Right hindlimb (tissue), 1 donor: ENCODE measurements at regions not wholly inside any gene's neighbourhood (a gene's known extent, or its start where the extent isn't known, plus 50 kb on each side); places are given as distances from the start of the nearest gene placed in this dataset.
"Not testable (repeated sequence)": the region's sequence is repeated elsewhere in the genome, so short reads cannot be mapped to it uniquely, and the experiment has no call there.

Experiments used
- DNase-seq: peaks from one replicate; pipeline ENCODE4 v3.0.0-alpha.2; 2018

- DNase-seq: not testable (repeated sequence)
These were observed 172.9 kb upstream of the MBL2 start for GRCh38 chr10:52945521-52945920.

DNA sequence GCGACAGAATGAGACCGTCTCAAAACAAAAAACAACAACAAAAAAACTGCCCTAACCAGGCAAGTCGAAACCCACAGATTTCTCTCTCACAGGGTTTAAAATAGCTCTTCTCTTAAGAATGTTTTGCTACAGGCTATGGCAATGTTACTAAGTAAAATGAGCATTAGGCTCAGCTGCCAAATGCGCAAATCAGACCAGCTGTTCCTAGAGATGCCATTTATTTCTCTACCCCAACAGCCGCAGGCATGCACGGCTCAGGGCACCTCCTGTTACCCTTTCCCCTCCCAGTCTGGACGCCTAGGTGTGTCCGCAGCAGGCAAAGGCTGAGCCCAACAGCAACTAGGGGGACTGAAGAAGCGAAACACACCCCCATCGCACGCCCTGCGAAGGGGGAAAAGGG, 168.3 kb upstream of the MBL2 start:
- peak; percentile 27 for DNase-seq

DNA sequence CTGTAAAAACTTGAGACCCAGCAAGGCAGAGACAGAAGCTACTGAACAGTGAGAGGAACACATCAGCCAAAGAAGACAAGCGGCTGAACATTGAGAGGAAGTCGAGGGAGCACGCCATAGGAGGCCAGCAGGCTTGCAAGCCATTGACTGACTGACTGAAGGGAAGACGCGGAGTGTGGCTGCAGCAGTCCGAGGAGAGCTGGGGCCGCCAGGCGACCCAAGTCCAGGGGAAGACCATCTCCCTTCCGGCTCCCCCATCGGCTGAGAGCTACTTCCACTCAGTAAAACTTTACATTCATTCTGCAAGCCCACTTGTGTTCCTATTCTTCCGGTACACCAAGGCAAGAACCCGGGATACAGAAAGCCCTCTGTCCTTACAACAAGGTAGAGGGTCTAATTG, 167.3 kb upstream of the MBL2 start:
- DNase-seq: no peak

GRCh38 chr10:52933748-52934147, 161.2 kb upstream of the MBL2 start:
- DNase-seq: no peak

DNA sequence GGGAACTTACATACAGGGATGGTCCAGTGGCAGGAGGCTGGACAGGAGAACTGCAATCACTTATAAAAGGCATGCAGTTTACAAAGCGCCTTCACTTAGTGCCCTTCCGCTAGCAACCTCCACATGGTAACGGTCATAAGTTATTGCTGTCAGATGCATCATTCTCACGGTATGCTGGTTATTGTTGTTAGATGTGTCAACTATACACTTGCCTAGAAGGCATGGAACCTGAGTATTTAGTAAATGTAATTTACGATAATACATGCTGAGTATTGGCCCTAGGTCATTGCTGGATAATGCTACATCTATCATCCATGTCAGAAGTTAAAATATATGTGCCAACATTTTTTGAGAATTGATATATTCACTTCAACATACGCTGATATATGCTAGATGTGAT, 155.1 kb upstream of the MBL2 start:
- no peak for DNase-seq

GRCh38 chr10:52923520-52923919, 150.9 kb upstream of the MBL2 start:
- DNase-seq: no peak

DNA sequence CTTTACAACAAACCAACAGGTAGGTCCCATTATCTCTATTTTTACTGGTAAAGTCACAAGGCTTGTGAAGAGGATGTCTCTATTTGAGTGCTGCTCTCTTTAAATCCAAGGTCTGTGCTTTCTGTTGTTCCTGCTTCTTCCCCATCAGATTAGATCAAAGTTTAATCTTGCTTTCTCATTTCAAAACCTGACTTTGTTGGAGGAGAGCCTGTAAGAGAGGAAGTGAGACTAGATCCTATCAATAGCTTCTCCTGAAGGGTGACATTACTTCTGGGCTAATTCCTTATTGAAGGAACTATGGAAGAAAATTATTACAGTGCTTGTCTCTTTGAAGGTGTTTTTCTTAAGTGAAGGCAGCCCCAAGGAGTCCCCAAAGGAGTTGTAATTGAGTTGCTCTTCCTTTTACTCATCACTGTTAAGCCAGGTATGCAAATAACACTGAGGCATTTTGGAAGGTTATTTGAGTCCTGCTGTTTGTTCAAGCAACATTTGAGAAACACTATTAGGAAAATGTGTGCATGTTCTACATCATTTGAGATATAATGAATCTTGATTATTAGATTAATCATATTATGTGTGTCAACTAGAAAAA, 146.2 kb upstream of the MBL2 start:
- no peak for DNase-seq

DNA sequence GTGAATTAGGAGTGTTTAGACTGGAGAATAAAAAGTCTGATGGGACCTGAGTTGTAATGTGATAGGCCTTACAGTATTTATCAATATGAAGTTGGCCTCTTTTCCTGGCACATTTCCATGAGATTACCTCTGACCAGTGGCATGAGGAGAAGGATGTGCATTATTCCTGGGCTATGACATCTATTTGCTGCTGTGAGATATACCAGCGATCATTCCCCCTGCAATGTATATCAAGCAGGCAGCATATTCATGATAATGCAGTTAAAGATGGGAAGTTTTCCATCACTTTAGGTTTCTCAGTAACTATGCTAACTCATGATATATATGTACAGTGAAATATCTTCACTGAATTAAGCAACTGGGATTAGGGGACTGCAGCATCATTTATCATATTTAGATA, 142.8 kb upstream of the MBL2 start:
- no peak for DNase-seq

GRCh38 chr10:52911163-52911562, 138.6 kb upstream of the MBL2 start:
- DNase-seq: no peak

DNA sequence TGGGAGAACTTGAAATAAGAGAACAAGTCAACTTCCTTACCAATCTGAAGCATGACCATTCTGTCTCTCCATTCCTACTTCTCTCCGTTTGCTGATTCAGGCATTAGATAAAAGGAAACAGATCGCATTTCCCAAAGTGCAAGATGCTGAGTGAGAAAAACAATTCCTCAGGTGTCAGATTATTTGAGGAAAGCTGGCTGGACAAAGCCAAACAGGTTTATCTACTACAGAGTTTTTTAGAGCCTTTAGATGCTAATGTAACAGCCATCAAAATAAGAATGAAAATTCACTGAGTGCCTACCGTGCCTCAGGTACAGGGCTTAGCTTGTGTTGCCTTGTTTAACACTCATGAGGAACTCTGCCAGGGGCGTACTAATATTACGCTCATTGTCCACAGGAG, 135.9 kb upstream of the MBL2 start:
- no peak for DNase-seq

DNA sequence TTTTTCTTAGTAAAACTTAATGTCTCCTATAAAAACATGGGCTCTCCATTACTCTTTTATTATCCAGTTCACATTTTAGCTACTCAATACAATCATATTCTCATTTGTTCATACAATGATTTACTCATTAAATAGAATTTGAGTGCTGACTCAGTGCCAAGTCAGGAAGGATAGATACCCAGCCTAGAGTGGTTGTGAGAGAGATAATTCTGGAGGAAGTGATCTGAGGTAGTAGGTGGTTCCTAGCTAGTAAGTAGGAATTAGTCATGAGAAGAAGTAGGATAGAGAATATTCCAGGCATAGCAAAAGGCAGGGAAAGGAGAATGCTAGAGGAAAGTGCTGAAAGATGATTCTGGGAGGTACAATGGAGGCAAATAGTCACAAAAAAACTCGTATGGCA, 133.5 kb upstream of the MBL2 start:
- DNase-seq: no peak

DNA sequence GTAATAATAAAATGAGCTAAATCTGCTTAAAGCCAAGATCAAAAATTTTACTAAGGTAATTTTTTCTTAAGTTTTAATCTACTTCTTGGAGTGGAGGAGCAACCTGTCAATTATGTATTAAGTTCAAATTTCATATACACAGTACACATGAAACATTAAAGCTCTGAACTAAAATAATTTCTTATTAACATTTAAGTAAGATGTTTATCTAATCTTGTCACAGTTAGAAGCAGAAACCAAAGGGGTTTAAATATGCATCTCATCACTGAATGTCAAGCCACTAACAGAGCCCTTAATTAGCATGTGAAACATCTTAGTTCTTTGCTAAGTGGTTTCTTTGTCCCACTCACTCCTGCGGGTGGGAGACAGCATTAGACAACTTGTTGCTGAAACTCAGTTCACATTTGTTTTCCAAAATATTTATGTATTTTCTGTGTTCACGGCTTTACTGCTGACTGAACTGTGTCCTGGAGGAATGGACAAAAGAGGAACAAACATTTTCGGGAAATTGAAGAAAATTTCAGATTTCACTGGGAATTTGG, 130.9 kb upstream of the MBL2 start:
- no peak for DNase-seq

DNA sequence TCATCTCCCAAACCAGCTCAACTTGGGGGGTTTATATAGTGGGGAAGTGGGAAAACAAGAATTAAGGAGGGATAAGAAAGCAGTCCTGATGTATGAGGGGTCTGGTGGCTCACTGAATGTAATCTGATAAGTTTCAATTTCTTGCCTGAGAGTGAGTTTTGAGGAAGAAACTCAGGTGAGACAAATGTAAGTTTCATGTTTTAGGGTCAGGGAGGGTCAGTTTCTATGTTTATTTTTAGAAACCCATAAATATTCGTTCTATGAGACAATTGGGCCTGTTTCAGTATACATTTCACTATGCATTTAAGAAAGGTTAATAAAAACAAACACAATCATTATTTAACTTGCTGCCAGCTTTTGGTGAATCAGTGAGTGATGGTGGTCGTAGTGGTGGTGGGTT, 128.0 kb upstream of the MBL2 start:
- DNase-seq: no peak

DNA sequence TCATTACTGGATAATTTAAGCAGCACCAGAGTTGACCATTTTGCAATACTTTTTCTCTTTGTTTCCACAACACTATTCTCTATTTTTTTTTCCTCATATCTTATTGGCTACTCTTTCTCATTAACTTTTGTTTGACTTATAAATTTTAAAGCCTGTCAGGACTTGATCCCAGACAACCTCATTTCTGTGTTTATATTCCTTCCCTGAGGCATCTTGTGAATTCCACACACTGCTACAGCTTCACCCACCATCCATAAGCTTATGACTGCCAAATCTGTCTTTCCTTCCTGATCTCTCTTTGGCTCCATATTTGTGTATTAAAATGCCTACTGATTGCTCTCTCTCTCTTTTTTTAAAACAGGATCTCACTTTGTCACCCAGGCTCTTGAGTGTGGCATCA, 124.6 kb upstream of the MBL2 start:
- DNase-seq: no peak

GRCh38 chr10:52895059-52895458, 122.5 kb upstream of the MBL2 start:
- DNase-seq: no peak

GRCh38 chr10:52890281-52890680, 117.7 kb upstream of the MBL2 start:
- no peak for DNase-seq

DNA sequence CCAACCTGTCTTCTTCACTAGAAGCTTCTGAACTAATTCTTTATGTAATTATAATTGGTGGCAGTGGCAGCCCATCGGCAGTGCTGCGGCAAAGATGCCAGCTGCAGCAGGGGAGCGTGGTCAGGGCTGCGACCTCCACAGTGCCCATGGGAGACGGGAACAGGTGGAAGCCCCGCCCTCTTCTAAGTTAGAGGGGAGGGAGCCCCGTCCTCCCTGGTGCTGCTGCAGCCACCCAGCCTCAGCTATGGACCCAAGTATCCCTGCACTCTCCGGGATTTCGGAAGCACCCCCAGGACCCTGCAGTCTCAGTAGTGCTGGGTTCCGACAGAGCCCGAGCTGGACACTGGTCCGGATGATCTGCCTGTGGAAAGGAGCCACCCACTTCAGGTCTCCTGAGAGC, 117.0 kb upstream of the MBL2 start:
- no peak for DNase-seq

GRCh38 chr10:52883996-52884871, 111.7 kb upstream of the MBL2 start:
- DNase-seq: peak; percentile 64

- no peak for DNase-seq
These were observed 106.7 kb upstream of the MBL2 start for GRCh38 chr10:52879091-52879807.

- no peak for DNase-seq
These were observed 104.9 kb upstream of the MBL2 start for GRCh38 chr10:52877451-52877850.

DNA sequence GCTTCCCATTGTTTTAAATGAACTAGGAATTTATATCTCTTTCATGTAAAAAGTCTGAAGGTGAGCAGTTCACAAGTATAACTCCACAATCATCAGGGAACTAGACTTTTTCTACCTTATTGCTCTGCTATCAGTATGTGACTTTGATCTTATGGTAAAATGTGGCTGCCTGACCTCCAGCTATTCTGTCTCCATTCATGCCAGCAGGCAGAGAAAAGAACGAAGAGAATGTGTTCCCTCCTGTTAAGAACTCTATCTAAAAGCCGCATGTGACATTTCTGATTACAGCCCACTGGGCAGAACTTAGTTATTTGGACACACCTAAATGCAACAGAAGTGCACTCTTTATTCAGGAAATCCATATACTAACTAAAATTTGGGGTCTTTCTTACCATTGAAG, 102.8 kb upstream of the MBL2 start:
- DNase-seq: no peak

- DNase-seq: no peak
These were observed 102.0 kb upstream of the MBL2 start for GRCh38 chr10:52874581-52874980.

DNA sequence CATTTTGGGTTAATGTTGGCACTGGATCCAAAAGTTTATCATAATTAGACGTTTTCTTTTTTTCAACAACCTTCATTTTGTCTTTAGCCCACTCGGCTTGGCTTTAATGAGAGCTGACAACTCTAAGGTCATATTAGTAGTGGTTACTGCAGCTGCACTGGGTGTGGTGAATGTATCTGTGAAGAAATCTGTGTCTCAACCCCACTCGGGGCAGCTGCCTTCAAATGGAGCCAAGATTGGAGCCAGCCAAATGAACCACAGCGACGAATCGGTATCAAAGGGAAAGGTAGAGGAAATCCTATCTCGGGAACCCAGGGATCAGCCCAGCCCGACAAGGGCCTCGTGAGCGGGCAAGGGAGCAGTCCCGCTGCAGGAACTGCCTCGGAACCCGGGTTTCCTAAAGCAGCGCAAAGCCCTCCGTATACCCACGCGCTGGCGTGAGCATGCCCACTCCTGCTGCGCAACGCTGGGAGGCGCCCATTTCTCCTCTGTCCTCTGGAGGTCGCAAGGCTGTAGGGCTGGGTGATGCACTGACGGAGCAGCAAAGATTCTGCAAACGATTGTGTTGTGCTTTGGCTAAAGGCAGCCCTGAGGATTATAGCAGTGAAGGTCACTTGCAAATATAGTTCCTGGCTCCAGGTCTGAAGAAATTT, 98.7 kb upstream of the MBL2 start:
- no peak for DNase-seq
